Epithelial cell of esophagus (primary cell): ENCODE measurements at regions not wholly inside any gene's neighbourhood (a gene's known extent, or its start where the extent isn't known, plus 50 kb on each side); places are given as distances from the start of the nearest gene placed in this dataset.
"Not testable (repeated sequence)": the region's sequence is repeated elsewhere in the genome, so short reads cannot be mapped to it uniquely, and the experiment has no call there.

Experiments used
- DNase-seq: peaks from one replicate; pipeline ENCODE4 v3.0.0; 2010; ENCODE audit warnings: low read depth
- H3K4me3 ChIP-seq: 2 replicates; pipeline ENCODE4 v1.5.1; 2011; ENCODE audit warnings: mild to moderate bottlenecking, low read length, control low read depth
- CTCF ChIP-seq: IDR thresholded peaks from 2 replicates; pipeline ENCODE4 v1.5.1; 2011; ENCODE audit warnings: low read depth, mild to moderate bottlenecking, low read length, control low read depth, inconsistent platforms; ENCODE audit not compliant: insufficient read depth; ENCODE audit errors: missing control alignments

GRCh38 chr6:74357321-74357720 lies 661.3 kb downstream of the CD109 start:
- H3K4me3 ChIP-seq = no peak overlapping the region
- DNase-seq = no peak
- TF ChIP-seq CTCF = no peak

- H3K4me3 ChIP-seq = no peak overlapping the region
- DNase-seq = peak; percentile 64
Observed at GRCh38 chr6:74356391-74356790, 660.4 kb downstream of the CD109 start.

GRCh38 chr6:74346936-74347535 lies 651.0 kb downstream of the CD109 start:
- H3K4me3 ChIP-seq = no peak overlapping the region
- no peak for TF ChIP-seq CTCF
- DNase-seq = no peak

More at GRCh38 chr6:74356391-74356790, 660.4 kb downstream of the CD109 start:
- no peak for TF ChIP-seq CTCF

- peak; percentile 49 for TF ChIP-seq CTCF
- DNase-seq = peak; percentile 23
Observed at GRCh38 chr6:74343804-74344203, 647.8 kb downstream of the CD109 start.

GRCh38 chr6:74343321-74343720 lies 647.3 kb downstream of the CD109 start:
- not testable (repeated sequence) for DNase-seq, H3K4me3 ChIP-seq

More at GRCh38 chr6:74343804-74344203, 647.8 kb downstream of the CD109 start:
- no peak overlapping the region for H3K4me3 ChIP-seq

- DNase-seq = no peak
- H3K4me3 ChIP-seq = no peak overlapping the region
- TF ChIP-seq CTCF = no peak
Observed at GRCh38 chr6:74334722-74335121, 638.7 kb downstream of the CD109 start.

GRCh38 chr6:74333406-74333805 lies 637.4 kb downstream of the CD109 start:
- H3K4me3 ChIP-seq = no peak overlapping the region
- TF ChIP-seq CTCF = no peak
- DNase-seq = no peak
